Skin epidermis (tissue), 12 donors: ENCODE measurements at regions not wholly inside any gene's neighbourhood (a gene's known extent, or its start where the extent isn't known, plus 50 kb on each side); places are given as distances from the start of the nearest gene placed in this dataset.
"Not testable (repeated sequence)": the region's sequence is repeated elsewhere in the genome, so short reads cannot be mapped to it uniquely, and the experiment has no call there.

ENCODE experiments used
- H3K27ac ChIP-seq, 21 experiments: fragments of 200-600 bp; sonication (generic) in 11 of 21; one replicate each; pipeline ENCODE4 v1.5.0; 2020; ENCODE audit warnings: mild to moderate bottlenecking in 3 of 21, inconsistent platforms in 2 of 21, moderate library complexity in 2 of 21
- H3K4me3 ChIP-seq, 7 experiments: fragments of 200-600 bp; sonication (generic) in 2 of 7; one replicate each; pipeline ENCODE4 v1.5.0; 2020; ENCODE audit warnings: inconsistent platforms in 2 of 7, mild to moderate bottlenecking in 2 of 7, moderate library complexity in 1 of 7

GRCh38 chr21:19018529-19018928 is 614.9 kb upstream of the TMPRSS15 start:
- Histone ChIP-seq H3K4me3 (no peak overlapping the region), H3K27ac (no peak overlapping the region)

GRCh38 chr21:19022978-19023377 is 619.4 kb upstream of the TMPRSS15 start:
- Histone ChIP-seq H3K4me3 (no peak overlapping the region), H3K27ac (no peak overlapping the region)

- H3K4me3 ChIP-seq = no peak overlapping the region
Observed at GRCh38 chr21:19026911-19027310, 623.3 kb upstream of the TMPRSS15 start.

GRCh38 chr21:19029816-19030215 is 626.2 kb upstream of the TMPRSS15 start:
- no peak overlapping the region for H3K27ac ChIP-seq

More at GRCh38 chr21:19026911-19027310, 623.3 kb upstream of the TMPRSS15 start:
- H3K27ac ChIP-seq = no peak overlapping the region

GRCh38 chr21:19031953-19032352 is 628.4 kb upstream of the TMPRSS15 start:
- Histone ChIP-seq H3K27ac (no peak overlapping the region), H3K4me3 (no peak overlapping the region)

More at GRCh38 chr21:19029816-19030215, 626.2 kb upstream of the TMPRSS15 start:
- no peak overlapping the region for H3K4me3 ChIP-seq

GRCh38 chr21:19034041-19034440 is 630.5 kb upstream of the TMPRSS15 start:
- H3K4me3 ChIP-seq = no peak overlapping the region
- H3K27ac ChIP-seq = no peak overlapping the region

GRCh38 chr21:19034560-19034959 is 631.0 kb upstream of the TMPRSS15 start:
- H3K4me3 ChIP-seq = no peak overlapping the region
- H3K27ac ChIP-seq = no peak overlapping the region

GRCh38 chr21:19045876-19046275 is 642.3 kb upstream of the TMPRSS15 start:
- no peak overlapping the region for H3K27ac ChIP-seq
- H3K4me3 ChIP-seq = no peak overlapping the region

GRCh38 chr21:19048098-19048672 is 644.6 kb upstream of the TMPRSS15 start:
- H3K27ac ChIP-seq = no peak overlapping the region
- no peak overlapping the region for H3K4me3 ChIP-seq

GRCh38 chr21:19049567-19049966 is 646.0 kb upstream of the TMPRSS15 start:
- Histone ChIP-seq H3K4me3 (no peak overlapping the region), H3K27ac (no peak overlapping the region)

GRCh38 chr21:19065164-19065563 is 661.6 kb upstream of the TMPRSS15 start:
- Histone ChIP-seq H3K27ac (no peak overlapping the region), H3K4me3 (no peak overlapping the region)

- peak overlapping the region in 1 of 21 experiments; percentile 31 for H3K27ac ChIP-seq
Observed at GRCh38 chr21:19076031-19076430, 672.4 kb upstream of the TMPRSS15 start.

GRCh38 chr21:19109694-19110093 is 706.1 kb upstream of the TMPRSS15 start:
- Histone ChIP-seq H3K4me3 (no peak overlapping the region), H3K27ac (no peak overlapping the region)

More at GRCh38 chr21:19076031-19076430, 672.4 kb upstream of the TMPRSS15 start:
- no peak overlapping the region for H3K4me3 ChIP-seq

GRCh38 chr21:19119259-19119658 is 715.7 kb upstream of the TMPRSS15 start:
- H3K4me3 ChIP-seq, H3K27ac ChIP-seq: not testable (repeated sequence)

- H3K27ac ChIP-seq = no peak overlapping the region
Observed at GRCh38 chr21:19120591-19120990, 717.0 kb upstream of the TMPRSS15 start.

GRCh38 chr21:19122356-19122755 is 718.8 kb upstream of the TMPRSS15 start:
- no peak overlapping the region for H3K4me3 ChIP-seq

More at GRCh38 chr21:19120591-19120990, 717.0 kb upstream of the TMPRSS15 start:
- H3K4me3 ChIP-seq = no peak overlapping the region

GRCh38 chr21:19123053-19123452 is 719.5 kb upstream of the TMPRSS15 start:
- Histone ChIP-seq H3K27ac (no peak overlapping the region), H3K4me3 (no peak overlapping the region)

More at GRCh38 chr21:19122356-19122755, 718.8 kb upstream of the TMPRSS15 start:
- H3K27ac ChIP-seq = no peak overlapping the region

- no peak overlapping the region for H3K27ac ChIP-seq
- H3K4me3 ChIP-seq = no peak overlapping the region
Observed at GRCh38 chr21:19123525-19123924, 719.9 kb upstream of the TMPRSS15 start.

GRCh38 chr21:19124691-19125090 is 721.1 kb upstream of the TMPRSS15 start:
- no peak overlapping the region for H3K27ac ChIP-seq
- no peak overlapping the region for H3K4me3 ChIP-seq

GRCh38 chr21:19130379-19131028 is 726.9 kb upstream of the TMPRSS15 start:
- Histone ChIP-seq H3K27ac (no peak overlapping the region), H3K4me3 (no peak overlapping the region)

- H3K4me3 ChIP-seq = no peak overlapping the region
- no peak overlapping the region for H3K27ac ChIP-seq
Observed at GRCh38 chr21:19141511-19141910, 737.9 kb upstream of the TMPRSS15 start.
